Suprapubic skin (tissue), 4 donors: ENCODE measurements at regions not wholly inside any gene's neighbourhood (a gene's known extent, or its start where the extent isn't known, plus 50 kb on each side); places are given as distances from the start of the nearest gene placed in this dataset.
"Not testable (repeated sequence)": the region's sequence is repeated elsewhere in the genome, so short reads cannot be mapped to it uniquely, and the experiment has no call there.

Experiments
- DNase-seq, 2 donors: peaks; one replicate each; pipeline ENCODE4 v3.0.0-alpha.2; 2019; ENCODE audit warnings: low spot score in 2 of 2
- H3K27ac ChIP-seq: fragments of 200-600 bp; sonication (generic); one replicate; pipeline ENCODE4 v1.5.1; 2019
- H3K27me3 ChIP-seq: fragments of 200-600 bp; sonication (generic); one replicate; pipeline ENCODE4 v1.5.1; 2019
- H3K36me3 ChIP-seq: fragments of 200-600 bp; sonication (generic); one replicate; pipeline ENCODE4 v1.5.1; 2019
- H3K4me1 ChIP-seq: fragments of 200-600 bp; sonication (generic); one replicate; pipeline ENCODE4 v1.5.1; 2019
- H3K4me3 ChIP-seq: fragments of 200-600 bp; sonication (generic); one replicate; pipeline ENCODE4 v1.5.1; 2019; ENCODE audit warnings: mild to moderate bottlenecking
- H3K9me3 ChIP-seq: fragments of 200-600 bp; sonication (generic); one replicate; pipeline ENCODE4 v1.5.1; 2019
- WGBS: methylation state at CpG from one replicate; pipeline ENCODE4 v1.1.5; 2018; 5-methylcytosine and 5-hydroxymethylcytosine counted together

DNA sequence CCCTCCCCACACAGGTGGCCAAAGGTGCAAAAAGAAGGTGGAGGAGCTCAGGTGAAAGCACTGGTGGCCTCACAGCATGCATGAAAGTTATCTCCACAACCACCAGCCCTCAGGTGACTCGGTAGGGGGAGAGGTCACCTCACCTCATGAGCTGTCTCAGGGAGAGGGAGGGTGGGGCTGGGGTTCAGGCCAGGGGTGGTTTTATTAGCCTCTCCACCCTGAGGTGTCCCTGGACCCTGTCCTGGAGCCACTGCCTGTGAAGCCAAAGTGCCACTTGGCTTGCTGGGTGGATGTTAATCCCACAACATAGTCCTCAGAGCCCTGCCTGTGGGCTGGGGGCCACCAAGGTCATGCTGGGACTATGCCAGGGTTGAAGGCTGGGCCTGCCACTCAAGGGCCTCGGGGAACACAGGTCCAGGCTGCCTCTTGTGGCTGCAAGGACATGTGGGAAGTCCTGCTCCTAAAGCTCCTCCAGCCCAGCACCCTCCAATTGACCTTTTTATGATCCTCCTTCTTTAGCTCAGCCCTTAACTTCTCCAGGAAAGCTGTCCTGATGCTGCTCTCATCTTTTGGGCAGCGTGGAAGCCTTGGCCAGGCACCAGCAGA, 83.8 kb downstream of the MALL start:
- not testable (repeated sequence) for H3K9me3 ChIP-seq, H3K4me3 ChIP-seq, DNase-seq, H3K27me3 ChIP-seq, H3K36me3 ChIP-seq, H3K27ac ChIP-seq, H3K4me1 ChIP-seq
- WGBS = no CpG with 5 or more reads among the region's 3 CpGs
